ENCODE measurements at regions not wholly inside any gene's neighbourhood (a gene's known extent, or its start where the extent isn't known, plus 50 kb on each side); places are given as distances from the start of the nearest gene placed in this dataset.

GRCh38 chr12:24630446-24630845 lies 318.5 kb downstream of the BCAT1 start:
- no peak for TF ChIP-seq CTCF (IDR thresholded peaks at IDR 0.05)
- TF ChIP-seq POLR2A (IDR thresholded peaks at IDR 0.05), result no peak
